NCI-H1930 (cell line): ENCODE measurements at regions not wholly inside any gene's neighbourhood (a gene's known extent, or its start where the extent isn't known, plus 50 kb on each side); places are given as distances from the start of the nearest gene placed in this dataset.

Experiments
- DNase-seq, 2 experiments: peaks; one replicate each; lab custom pipeline; 2025; lab: John Stamatoyannopoulos, UW

DNA sequence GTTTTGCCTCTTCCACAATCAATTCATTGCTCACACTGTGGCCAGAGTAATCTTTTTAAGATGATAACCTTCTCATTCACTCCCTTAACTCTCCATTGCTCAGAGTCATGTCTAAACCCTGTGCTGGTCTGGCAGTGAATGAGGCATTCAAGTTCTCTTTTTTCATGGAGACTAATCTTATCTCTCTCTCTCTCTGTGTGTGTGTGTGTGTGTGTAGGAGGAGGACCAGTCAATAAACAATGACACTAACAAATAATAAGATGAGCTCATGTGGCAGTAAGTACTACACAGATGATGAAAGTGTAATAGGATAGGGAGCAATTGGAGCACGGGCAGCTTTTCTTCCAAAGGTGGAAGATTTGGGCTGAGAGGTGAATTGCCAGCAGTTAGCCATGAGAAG lies 122.0 kb upstream of the B3GALT2 start:
- DNase-seq = no peak

DNA sequence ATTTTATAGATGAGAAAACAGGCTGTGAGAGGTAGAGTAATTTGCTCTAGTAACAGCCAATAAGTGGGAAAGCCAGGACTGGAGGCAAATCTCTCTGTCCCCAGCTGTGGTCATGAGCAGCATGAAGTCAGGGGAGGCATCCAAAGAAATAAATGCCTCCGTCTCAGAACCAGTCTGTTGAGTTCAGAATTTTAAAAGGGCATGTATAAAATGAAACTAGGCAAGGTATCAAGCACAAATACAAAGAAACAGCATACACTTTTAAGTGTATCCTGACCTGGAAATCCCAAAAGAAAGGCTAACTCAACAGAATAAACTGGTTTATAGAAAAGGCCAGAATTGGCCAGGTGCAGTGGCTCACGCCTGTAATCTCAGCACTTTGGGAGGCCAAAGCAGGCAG lies 120.0 kb upstream of the B3GALT2 start:
- DNase-seq = no peak
